VCaP (cell line): ENCODE measurements at regions not wholly inside any gene's neighbourhood (a gene's known extent, or its start where the extent isn't known, plus 50 kb on each side); places are given as distances from the start of the nearest gene placed in this dataset.
"Not testable (repeated sequence)": the region's sequence is repeated elsewhere in the genome, so short reads cannot be mapped to it uniquely, and the experiment has no call there.

Experiments used
- H3K27ac ChIP-seq: fragments of 450-650 bp; 2 replicates; pipeline ENCODE4 v1.5.1; 2017
- TF ChIP-seq, protein P1 (sequence below): fragments of 450-650 bp; conservative IDR thresholded peaks from 2 replicates; pipeline ENCODE4 v1.5.1; 2017; ENCODE audit warnings: mild to moderate bottlenecking, moderate library complexity

DNA sequence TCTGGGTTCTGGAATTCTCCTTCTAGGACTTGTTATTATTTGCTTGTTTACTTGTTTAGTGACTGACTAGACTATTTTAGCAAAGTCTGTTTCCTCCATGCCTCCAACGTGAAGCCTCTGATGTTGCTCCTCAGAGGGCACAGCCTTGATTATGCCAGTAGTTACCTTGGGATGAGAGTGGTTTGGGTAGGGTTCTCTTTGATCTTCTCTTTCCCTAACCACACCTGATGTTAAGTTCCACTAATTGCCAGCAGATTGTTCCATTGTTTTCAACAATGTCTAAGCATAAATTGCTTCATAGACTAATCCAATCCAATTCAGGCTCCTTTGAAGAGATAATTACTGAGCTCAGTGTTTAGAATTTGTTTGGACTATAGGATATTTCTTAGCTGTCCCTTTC lies 352.7 kb upstream of the DIPK2B start:
- TF ChIP-seq, protein P1, sequence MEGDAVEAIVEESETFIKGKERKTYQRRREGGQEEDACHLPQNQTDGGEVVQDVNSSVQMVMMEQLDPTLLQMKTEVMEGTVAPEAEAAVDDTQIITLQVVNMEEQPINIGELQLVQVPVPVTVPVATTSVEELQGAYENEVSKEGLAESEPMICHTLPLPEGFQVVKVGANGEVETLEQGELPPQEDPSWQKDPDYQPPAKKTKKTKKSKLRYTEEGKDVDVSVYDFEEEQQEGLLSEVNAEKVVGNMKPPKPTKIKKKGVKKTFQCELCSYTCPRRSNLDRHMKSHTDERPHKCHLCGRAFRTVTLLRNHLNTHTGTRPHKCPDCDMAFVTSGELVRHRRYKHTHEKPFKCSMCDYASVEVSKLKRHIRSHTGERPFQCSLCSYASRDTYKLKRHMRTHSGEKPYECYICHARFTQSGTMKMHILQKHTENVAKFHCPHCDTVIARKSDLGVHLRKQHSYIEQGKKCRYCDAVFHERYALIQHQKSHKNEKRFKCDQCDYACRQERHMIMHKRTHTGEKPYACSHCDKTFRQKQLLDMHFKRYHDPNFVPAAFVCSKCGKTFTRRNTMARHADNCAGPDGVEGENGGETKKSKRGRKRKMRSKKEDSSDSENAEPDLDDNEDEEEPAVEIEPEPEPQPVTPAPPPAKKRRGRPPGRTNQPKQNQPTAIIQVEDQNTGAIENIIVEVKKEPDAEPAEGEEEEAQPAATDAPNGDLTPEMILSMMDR, result no peak
- H3K27ac ChIP-seq, result no peak overlapping the region

DNA sequence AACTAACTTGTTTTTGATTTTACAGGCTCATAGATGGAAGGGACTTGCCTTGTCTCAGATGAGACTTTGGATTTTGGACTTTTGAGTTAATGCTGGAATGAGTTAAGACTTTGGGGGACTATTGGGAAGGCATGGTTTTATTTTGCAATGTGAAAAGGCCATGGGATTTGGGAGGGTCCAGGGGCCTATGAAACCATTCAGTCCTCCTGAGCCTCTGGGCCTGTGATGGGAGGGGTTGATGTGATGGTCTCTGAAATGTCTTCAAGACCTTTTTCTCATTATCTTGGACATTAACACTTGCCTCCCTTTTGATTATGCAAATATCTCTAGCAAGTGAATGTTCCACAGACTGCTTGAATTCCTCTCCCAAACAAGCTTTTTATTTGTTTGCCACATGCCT lies 346.0 kb upstream of the DIPK2B start:
- not testable (repeated sequence) for H3K27ac ChIP-seq

DNA sequence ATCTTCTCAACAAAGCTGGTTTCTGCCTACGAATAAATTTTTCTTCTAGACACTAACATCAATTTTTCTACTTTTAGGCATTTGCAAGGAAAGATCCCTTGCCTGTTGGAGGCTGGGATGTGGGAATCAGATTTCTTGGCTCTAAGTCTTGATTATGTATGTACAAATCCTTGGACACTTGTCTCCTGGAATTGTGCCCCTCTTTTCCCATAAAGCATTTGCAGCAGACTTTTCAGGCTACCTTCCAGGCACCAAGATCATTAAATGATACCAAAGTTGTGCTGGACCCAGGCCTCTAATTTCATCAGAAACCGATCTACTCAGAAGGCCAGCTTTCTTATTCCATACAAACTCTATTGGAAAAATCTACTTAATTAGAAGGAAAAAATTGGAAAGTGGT lies 339.5 kb upstream of the DIPK2B start:
- no peak overlapping the region for H3K27ac ChIP-seq
- TF ChIP-seq, protein P1, result no peak

DNA sequence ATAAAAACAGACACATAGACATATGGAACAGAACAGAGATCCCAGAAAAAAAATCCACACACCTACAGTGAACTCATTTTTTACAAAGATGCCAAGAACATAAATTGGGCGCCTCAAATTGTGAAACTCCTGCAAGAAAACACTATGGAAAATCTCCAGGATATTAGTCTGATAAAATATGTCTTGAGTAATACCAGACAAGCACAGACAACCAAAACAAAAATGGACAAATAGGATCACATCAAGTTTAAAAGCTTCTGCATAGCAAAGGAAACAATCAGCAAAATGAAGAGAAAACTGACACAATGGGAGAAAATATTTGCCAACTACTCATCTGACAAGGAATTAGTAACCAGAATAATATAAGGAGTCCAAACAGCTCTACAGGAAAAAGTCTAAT lies 337.3 kb upstream of the DIPK2B start:
- TF ChIP-seq, protein P1, result no peak

DNA sequence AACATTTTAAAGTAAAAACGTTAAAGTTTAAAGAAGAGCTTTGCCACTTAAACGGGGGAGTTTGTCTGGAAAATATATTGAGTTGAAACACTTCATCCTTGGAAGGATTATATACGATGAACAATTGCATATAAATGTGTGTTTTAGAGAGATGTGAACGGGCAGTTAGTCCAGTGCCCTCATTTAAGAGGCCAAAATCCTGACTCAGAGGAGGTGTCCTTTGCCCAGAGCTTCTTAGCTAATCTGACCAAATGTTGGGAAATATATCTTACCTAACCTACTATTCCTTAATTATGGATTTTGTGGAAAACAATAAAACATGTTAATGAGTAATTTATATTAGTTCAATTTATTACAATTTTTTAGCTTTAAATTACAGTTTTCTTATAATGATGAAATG lies 327.2 kb upstream of the DIPK2B start:
- H3K27ac ChIP-seq, result no peak overlapping the region
- TF ChIP-seq, protein P1, result no peak

More for the DNA sequence above, 337.3 kb upstream of the DIPK2B start:
- H3K27ac ChIP-seq, result no peak overlapping the region

DNA sequence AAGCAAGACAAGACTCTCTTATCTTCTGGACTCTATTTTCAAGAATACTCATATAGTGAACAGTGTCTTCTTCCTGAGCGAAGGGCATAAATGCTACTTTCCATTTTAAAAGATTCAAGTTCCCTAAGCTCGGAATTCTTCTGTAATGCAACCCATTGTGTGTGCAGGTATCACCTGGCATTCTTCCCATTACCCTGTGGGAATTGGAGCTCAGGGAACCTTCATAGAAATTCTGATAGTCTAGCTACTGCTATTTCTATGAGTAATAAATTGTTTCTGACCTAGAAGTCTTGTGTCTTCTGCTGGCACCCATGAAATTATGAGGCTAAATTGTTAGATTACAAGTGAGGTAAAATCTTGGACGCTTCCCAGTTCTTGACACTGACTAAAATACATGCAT lies 324.1 kb upstream of the DIPK2B start:
- H3K27ac ChIP-seq, result no peak overlapping the region

DNA sequence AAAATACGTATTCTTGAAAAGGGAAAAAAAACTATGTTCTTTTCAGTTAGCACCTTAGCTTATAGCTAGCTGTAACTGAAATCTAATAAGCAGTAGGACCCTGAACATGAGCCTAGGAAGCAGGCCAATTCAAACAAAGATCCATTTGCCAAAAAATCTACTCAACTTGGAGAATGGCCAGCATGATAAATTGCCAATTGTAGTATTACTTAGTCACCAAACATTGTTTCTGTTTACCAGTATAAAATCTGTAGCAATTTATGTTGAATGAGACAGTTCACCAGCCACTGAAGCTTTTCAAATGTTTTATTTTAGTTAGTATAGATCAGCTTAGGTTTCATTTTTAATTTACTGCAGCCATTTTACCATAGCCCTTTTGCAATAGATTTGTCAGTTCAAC lies 323.6 kb upstream of the DIPK2B start:
- TF ChIP-seq, protein P1, result no peak
- H3K27ac ChIP-seq, result no peak overlapping the region

More for the DNA sequence above, 324.1 kb upstream of the DIPK2B start:
- TF ChIP-seq, protein P1, result no peak

DNA sequence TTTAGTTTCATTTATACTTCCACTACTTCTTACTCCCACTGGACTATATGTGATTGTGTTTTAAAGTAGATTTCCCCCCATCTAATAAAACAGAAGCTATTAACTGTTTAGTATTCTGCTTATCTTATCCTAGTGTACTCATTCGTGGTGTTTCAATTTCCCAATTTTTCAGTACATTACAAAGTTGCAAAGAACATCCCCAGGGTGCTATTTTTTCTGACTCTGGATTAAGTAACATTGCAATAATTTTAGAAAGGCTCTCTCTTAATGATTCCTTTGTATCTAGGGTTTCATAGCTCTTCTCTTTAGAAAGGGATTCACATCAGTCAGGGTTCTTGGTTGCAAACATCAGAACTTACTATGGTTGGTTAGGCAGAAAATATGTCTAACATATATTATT lies 317.9 kb upstream of the DIPK2B start:
- no peak overlapping the region for H3K27ac ChIP-seq
- TF ChIP-seq, protein P1, result no peak
